ENCODE measurements at regions not wholly inside any gene's neighbourhood (a gene's known extent, or its start where the extent isn't known, plus 50 kb on each side); places are given as distances from the start of the nearest gene placed in this dataset.

- DNase-seq = no peak
Measured at GRCh38 chr2:37869304-37869703, 55.8 kb upstream of the RMDN2 start.

DNA sequence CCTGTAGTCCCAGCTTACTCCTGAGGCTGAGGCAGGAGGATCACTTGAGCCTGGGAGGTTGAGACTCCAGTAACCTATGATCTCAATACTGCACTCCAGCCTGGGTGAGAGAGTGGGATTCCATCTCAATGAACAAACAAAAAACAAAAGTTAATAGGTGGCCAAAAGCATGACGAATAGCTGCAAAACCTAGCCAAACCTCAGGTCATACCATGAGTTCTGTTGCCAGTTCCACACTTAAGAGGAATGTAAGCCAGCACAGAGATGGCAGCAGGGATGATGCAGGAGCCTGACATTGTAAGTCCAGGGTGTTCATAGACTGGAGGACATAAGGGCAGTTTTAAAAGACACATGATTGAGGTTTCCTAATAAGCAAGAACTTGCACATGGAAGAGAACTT is 55.3 kb upstream of the RMDN2 start:
- DNase-seq = no peak

- no peak for DNase-seq
Measured at GRCh38 chr2:37870829-37871228, 54.3 kb upstream of the RMDN2 start.

GRCh38 chr2:37871456-37872191 is 53.5 kb upstream of the RMDN2 start:
- DNase-seq = no peak

DNA sequence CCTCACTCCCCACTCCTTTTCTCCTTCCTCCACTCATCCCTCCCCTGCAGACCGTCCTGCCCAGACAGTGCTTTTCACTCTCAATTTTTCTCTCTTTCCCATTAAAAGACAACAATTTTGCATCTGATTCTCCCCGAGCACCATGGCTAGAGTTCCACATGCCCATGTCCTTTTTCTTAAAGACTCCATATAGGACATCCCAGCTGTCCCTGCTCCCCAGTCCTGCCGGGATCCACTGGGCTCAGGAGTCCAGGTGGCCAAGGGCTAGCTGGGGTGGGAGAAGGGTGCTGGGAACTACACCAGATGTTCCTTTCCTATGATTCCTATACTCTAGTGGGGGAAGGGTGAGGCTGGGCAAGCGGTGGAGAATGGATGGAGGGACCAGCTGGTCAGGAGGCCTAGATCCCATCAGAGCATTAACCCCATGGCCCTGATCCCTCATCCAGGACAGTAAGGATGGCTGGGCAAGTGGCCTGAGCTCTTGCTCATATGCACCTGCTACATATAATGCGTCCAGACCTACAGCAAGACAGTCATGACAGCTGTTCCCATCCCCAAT is 52.8 kb upstream of the RMDN2 start:
- DNase-seq = no peak

DNA sequence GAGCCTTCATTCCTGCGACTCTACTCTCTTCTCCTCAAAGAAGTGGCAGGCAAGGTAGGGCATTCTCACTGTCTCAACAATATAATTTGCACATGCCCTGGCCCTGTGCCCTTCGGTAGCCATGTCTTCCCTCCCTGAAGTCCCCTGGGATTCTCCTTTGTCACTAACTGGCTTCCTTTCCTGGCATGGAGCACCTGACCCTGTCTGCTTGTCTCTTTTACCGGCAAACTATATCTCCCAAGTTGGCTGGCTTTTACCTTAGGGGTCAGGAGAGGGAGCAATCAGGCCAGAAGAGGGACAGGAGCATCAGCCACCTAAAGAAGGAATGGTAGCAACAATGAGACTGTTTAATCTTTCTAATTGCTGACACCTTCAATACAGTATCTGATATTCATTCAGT is 51.9 kb upstream of the RMDN2 start:
- no peak for DNase-seq

GRCh38 chr2:37873749-37874330 is 51.2 kb upstream of the RMDN2 start:
- DNase-seq = no peak

GRCh38 chr2:37874470-37874869 is 50.6 kb upstream of the RMDN2 start:
- no peak for DNase-seq
